ENCODE measurements at regions not wholly inside any gene's neighbourhood (a gene's known extent, or its start where the extent isn't known, plus 50 kb on each side); places are given as distances from the start of the nearest gene placed in this dataset.
A peak's percentile ranks its signal among the peaks of the same experiment; 100 is the strongest.

- H3K27ac ChIP-seq = no peak overlapping the region
- DNase-seq (ENCODE audit: low read depth in 1 of 2, low spot score in 1 of 2) = peak in 1 of 2 donors; percentile 96
- H3K36me3 ChIP-seq = no peaks in the 10 kb centered on the region
- peaks cover 7% of the 10 kb centered on the region for H3K27me3 ChIP-seq
- TF ChIP-seq CTCF (IDR thresholded peaks at IDR 0.05; ENCODE audit: low read depth, low read length) = no peak
- no peak overlapping the region for H3K4me3 ChIP-seq
- no peaks in the 10 kb centered on the region for H3K9me3 ChIP-seq (ENCODE audit: low read depth)
- H3K4me1 ChIP-seq (ENCODE audit: low read depth) = no peaks in the 10 kb centered on the region
Observed at GRCh38 chr2:71889759-71890684, 257.6 kb downstream of the CYP26B1 start.

GRCh38 chr2:71888751-71889445 is 258.8 kb downstream of the CYP26B1 start:
- Histone ChIP-seq H3K27me3 (peaks cover 7% of the 10 kb centered on the region), H3K27ac (no peak overlapping the region), H3K36me3 (no peaks in the 10 kb centered on the region), H3K4me3 (no peak overlapping the region), H3K4me1 (ENCODE audit: low read depth) (no peaks in the 10 kb centered on the region), H3K9me3 (ENCODE audit: low read depth) (no peaks in the 10 kb centered on the region)
- TF ChIP-seq CTCF (IDR thresholded peaks at IDR 0.05; ENCODE audit: low read depth, low read length) = no peak
- no peak for DNase-seq (ENCODE audit: low read depth in 1 of 2, low spot score in 1 of 2)

GRCh38 chr2:71887196-71887595 is 260.5 kb downstream of the CYP26B1 start:
- TF ChIP-seq CTCF (IDR thresholded peaks at IDR 0.05; ENCODE audit: low read depth, low read length) = no peak
- Histone ChIP-seq H3K27me3 (peaks cover 7% of the 10 kb centered on the region), H3K36me3 (no peaks in the 10 kb centered on the region), H3K9me3 (ENCODE audit: low read depth) (no peaks in the 10 kb centered on the region), H3K4me3 (no peak overlapping the region), H3K4me1 (ENCODE audit: low read depth) (no peaks in the 10 kb centered on the region), H3K27ac (no peak overlapping the region)
- no peak for DNase-seq (ENCODE audit: low read depth in 1 of 2, low spot score in 1 of 2)

GRCh38 chr2:71886241-71886640 is 261.4 kb downstream of the CYP26B1 start:
- H3K27me3 ChIP-seq = peaks cover 7% of the 10 kb centered on the region
- no peak for DNase-seq (ENCODE audit: low read depth in 1 of 2, low spot score in 1 of 2)
- no peak overlapping the region for H3K27ac ChIP-seq
- no peaks in the 10 kb centered on the region for H3K4me1 ChIP-seq (ENCODE audit: low read depth)
- no peak overlapping the region for H3K4me3 ChIP-seq
- no peak for TF ChIP-seq CTCF (IDR thresholded peaks at IDR 0.05; ENCODE audit: low read depth, low read length)
- H3K36me3 ChIP-seq = no peaks in the 10 kb centered on the region
- H3K9me3 ChIP-seq (ENCODE audit: low read depth) = no peaks in the 10 kb centered on the region

GRCh38 chr2:71884303-71885042 is 263.2 kb downstream of the CYP26B1 start:
- no peaks in the 10 kb centered on the region for H3K9me3 ChIP-seq (ENCODE audit: low read depth)

More at GRCh38 chr2:71884303-71885042, 263.2 kb downstream of the CYP26B1 start:
- H3K4me1 ChIP-seq (ENCODE audit: low read depth) = no peaks in the 10 kb centered on the region
- H3K27me3 ChIP-seq = no peaks in the 10 kb centered on the region
- no peak overlapping the region for H3K4me3 ChIP-seq
- H3K36me3 ChIP-seq = no peaks in the 10 kb centered on the region
- no peak for TF ChIP-seq CTCF (IDR thresholded peaks at IDR 0.05; ENCODE audit: low read depth, low read length)
- no peak overlapping the region for H3K27ac ChIP-seq
- peak in 1 of 2 donors; percentile 92 for DNase-seq (ENCODE audit: low read depth in 1 of 2, low spot score in 1 of 2)
